NCI-H524 (cell line): ENCODE measurements at regions not wholly inside any gene's neighbourhood (a gene's known extent, or its start where the extent isn't known, plus 50 kb on each side); places are given as distances from the start of the nearest gene placed in this dataset.
"Not testable (repeated sequence)": the region's sequence is repeated elsewhere in the genome, so short reads cannot be mapped to it uniquely, and the experiment has no call there.

ENCODE experiments used
- DNase-seq, 2 experiments: peaks; one replicate each; lab custom pipeline; 2025; lab: John Stamatoyannopoulos, UW

DNA sequence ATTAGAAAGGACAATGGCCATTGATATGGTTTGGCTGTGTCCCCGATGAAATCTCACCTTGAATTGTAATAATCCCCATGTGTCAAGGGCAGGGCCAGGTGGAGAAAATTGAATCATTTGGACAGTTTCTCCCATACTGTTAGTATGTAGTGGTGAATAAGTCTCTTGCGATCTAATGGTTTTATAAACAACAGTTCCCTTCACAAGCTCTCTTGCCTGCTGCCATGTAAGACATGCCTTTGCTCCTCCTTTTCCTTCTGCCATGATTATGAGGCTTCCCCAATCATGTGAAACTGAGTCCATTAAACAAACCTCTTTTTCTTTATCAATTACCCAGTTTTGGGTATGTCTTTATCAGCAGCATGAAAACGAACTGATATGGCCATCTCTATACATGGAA is 302.7 kb downstream of the SFMBT2 start:
- DNase-seq: no peak

DNA sequence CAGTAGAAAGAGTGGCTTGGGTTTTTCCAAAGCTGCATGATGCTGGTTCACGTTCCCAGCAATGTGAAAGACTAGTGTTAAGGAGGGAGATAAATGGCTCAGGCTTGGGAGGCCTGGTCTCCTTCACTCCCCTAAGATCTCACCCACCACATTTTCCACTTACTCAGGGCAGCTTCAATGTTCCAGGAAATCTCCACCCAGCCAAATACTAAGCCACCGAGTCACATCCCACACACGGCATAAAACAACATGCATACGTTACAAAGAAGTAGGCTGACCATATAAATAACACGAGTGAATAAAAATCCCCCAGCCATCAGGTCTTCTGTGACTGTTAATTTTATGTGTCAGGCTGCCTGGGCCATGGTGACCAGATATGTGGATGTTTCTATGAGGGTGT is 303.5 kb downstream of the SFMBT2 start:
- DNase-seq: no peak

DNA sequence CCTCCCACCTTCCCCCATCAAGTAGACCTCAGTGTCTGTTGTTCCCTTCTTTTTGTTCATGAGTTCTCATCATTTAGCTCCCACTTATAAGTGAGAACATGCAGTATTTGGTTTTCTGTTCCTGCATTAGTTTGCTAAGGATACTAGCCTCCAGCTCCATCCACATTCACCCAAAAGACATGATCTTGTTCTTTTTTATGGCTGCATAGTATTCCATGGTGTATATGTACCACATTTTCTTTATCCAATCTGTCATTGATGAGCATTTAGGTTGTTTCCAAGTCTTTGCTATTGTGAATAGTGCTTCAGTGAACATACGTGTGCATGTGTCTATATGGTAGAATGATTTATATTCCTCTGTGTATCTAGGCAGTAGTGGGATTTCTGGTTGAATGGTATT is 306.5 kb downstream of the SFMBT2 start:
- not testable (repeated sequence) for DNase-seq

DNA sequence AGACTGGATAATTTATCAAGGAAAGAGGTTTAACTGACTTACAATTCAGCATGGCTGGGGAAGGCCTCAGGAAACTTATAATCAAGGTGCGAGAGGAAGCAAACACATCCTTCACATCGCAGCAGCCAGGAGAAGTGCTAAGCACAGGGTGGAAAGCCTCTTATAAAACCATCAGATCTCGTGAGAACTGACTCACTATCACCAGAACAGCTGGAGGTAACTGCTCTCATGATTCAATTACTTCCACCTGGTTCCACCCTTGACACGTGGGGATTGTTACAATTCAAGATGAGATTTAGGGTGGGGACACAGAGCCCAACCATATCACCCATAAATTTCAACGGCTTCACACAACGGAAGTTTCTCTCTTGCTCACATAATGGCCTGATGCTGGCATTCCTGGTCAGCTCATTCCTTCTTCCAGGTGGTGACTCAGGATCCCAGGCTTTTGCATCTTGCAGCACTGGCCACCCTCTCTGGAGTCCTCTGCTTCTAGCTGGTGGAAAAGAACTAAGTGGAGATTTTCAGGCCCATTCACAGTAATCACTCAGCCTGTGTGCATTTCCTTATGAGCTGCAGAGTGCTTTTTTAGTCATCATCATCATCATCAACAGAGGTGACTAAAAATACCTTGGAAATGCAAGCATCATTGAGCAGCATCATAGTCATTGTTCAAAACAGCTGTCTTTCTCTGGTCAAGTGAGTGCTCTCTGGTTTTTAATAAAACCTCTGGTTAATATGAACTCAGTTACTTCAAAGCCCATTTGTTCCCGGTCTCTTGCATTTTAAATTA is 308.1 kb downstream of the SFMBT2 start:
- DNase-seq: no peak

DNA sequence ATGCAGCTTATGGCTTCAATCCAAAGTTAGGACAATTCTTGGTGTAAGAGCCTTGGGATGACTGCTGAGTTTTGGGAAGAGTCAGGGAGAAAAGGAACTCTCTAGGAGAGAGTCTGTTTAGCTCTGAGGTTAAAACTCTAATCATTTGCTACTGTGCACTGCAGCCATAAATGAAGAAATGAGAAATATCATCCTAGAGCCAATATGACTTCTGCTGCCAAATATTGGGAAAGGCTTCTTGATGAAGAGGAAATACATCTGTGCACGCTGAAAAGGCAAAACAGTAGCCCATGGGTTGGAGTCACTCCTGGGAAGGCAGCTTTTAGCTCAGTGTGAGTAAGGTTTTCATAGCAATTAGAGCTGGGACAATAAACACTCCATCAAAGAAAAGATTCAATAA is 308.8 kb downstream of the SFMBT2 start:
- no peak for DNase-seq

DNA sequence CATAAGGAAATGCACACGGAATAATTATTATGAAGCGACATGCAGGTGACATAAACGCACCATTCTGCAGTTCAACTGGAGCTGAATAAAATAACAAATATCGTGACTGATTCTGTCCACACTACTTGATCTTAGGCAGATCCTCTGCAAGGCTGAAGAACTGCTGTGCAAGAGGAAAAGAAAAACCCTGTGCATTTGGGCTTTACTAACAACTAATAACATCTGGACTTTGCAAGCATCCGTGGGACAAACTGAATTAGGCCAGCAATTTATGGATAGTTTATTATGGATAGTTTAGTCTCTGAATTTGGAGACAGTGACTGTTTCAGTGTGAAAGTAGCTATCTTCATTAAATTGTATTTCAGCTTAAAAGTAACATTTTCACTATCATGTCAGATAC is 309.4 kb downstream of the SFMBT2 start:
- no peak for DNase-seq

GRCh38 chr10:7100032-7100702 is 310.7 kb downstream of the SFMBT2 start:
- no peak for DNase-seq

DNA sequence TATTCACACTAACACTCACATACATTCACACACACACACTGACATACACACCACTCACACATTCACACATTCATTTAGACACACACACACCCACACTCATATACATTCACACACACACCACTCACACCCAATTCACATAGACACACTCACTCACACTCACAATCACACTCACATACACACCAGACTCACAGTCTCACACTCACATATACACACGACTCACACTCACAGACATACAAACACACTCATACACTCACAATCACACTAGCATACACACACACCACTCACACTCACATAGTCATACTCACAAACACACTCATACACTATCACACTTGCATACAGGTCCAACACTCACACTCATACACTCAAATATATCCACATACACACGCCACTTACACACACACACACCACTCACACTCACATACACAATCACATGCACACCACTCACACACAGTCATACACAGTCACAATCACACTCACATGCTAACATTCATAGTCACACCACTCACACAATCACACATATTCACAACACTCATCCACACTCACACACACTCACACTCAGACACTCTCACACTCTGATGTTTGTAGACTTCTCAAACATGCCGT is 312.6 kb downstream of the SFMBT2 start:
- DNase-seq: no peak

- DNase-seq: no peak
These were observed 316.1 kb downstream of the SFMBT2 start for GRCh38 chr10:7094781-7095180.

- no peak for DNase-seq
These were observed 317.5 kb downstream of the SFMBT2 start for GRCh38 chr10:7093368-7093767.

- no peak for DNase-seq
These were observed 318.2 kb downstream of the SFMBT2 start for GRCh38 chr10:7092603-7093002.

GRCh38 chr10:7090529-7090928 is 320.3 kb downstream of the SFMBT2 start:
- no peak for DNase-seq

GRCh38 chr10:7085913-7086589 is 324.8 kb downstream of the SFMBT2 start:
- DNase-seq: no peak

GRCh38 chr10:7085147-7085912 is 325.5 kb downstream of the SFMBT2 start:
- no peak for DNase-seq

DNA sequence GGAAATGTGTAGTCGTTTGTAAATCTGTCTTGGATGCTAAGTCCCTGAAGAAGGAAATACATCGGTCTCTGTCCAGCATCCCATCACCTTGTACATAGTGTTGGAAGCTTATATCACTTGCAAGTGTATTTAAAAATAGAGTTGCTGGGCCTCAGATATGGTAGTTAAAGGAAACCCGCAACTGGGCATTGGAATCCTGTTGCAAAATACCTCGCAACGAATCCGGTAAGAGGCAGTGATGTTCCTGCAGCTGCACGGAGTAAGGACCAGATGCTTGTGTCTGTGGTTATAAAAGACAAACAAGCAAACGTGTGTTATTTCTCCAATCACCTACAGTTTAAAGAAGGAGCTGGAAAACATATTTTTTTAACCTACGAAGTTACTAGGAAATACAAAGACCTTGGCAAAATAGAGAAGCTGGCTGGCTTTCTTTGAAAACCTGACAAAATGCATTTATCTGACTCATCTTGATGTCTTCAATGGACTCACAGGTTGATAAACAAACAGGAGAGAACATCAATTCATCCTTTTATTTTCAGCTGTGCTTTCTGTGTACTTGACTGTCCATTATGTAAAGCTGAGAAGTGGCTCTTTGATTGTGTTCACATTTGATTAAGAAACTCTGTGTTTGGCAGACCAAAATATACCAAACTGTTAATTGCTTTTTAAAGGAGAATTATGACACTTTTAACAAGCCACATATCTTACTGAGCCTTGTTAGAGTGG is 326.4 kb downstream of the SFMBT2 start:
- DNase-seq: no peak

GRCh38 chr10:7082967-7083366 is 327.9 kb downstream of the SFMBT2 start:
- DNase-seq: no peak

GRCh38 chr10:7077880-7078279 is 333.0 kb downstream of the SFMBT2 start:
- DNase-seq: no peak

GRCh38 chr10:7075851-7076250 is 335.0 kb downstream of the SFMBT2 start:
- no peak for DNase-seq

DNA sequence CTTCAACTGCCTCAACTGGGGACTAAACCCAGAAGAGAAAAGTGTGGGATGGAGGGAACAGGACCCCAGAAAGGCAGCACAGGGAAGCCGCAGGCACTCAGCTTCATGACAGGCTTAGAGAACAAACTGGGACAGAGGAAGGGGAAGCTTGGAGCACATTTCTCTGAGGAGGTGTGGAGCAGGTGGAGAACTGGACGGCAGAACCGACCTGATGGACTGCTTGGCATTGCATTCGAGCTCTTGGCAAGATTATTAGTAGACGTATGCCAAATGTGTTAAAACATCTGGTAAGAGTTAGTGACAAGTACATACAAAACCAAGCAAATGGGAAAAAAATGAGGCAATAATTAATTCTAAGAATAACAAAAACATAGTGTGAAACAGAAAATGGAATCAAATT is 335.7 kb downstream of the SFMBT2 start:
- no peak for DNase-seq

GRCh38 chr10:7071421-7071820 is 339.4 kb downstream of the SFMBT2 start:
- DNase-seq: no peak

DNA sequence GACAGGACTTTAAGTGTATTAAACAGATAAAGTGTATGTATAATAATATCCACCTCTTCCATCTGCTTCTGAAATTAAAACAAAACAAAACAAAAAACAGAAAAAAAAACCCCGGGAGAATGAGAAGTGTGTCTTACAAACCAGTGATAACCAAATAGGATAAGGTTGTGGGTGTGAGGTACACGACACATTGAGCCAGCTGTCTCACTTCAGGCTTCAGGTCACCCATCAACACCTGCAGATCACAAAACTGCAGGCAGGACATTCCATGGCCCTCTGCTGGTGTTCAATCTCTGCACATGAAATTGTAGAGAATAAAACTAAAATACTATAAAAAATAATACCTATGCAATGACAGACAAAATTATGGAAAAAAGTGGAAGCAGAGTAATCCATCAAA is 339.9 kb downstream of the SFMBT2 start:
- no peak for DNase-seq
